GM18526 (cell line): ENCODE measurements at regions not wholly inside any gene's neighbourhood (a gene's known extent, or its start where the extent isn't known, plus 50 kb on each side); places are given as distances from the start of the nearest gene placed in this dataset.

Experiments
- POLR2A ChIP-seq: IDR thresholded peaks from 3 replicates; pipeline ENCODE4 v1.6.1; 2011; ENCODE audit not compliant: insufficient read length; ENCODE audit errors: extremely low read depth

- no peak for TF ChIP-seq POLR2A
Observed at GRCh38 chr15:70262591-70263274, 165.0 kb upstream of the TLE3 start.

GRCh38 chr15:70262171-70262570, 164.5 kb upstream of the TLE3 start:
- no peak for TF ChIP-seq POLR2A

- no peak for TF ChIP-seq POLR2A
Observed at GRCh38 chr15:70261083-70261482, 163.4 kb upstream of the TLE3 start.

- TF ChIP-seq POLR2A = no peak
Observed at GRCh38 chr15:70260580-70260979, 162.9 kb upstream of the TLE3 start.

GRCh38 chr15:70259640-70260508, 162.2 kb upstream of the TLE3 start:
- no peak for TF ChIP-seq POLR2A

GRCh38 chr15:70259028-70259424, 161.3 kb upstream of the TLE3 start:
- no peak for TF ChIP-seq POLR2A

- no peak for TF ChIP-seq POLR2A
Observed at GRCh38 chr15:70258369-70259027, 160.8 kb upstream of the TLE3 start.

GRCh38 chr15:70257573-70258248, 160.0 kb upstream of the TLE3 start:
- no peak for TF ChIP-seq POLR2A

GRCh38 chr15:70257047-70257446, 159.3 kb upstream of the TLE3 start:
- no peak for TF ChIP-seq POLR2A

- TF ChIP-seq POLR2A = no peak
Observed at GRCh38 chr15:70254311-70254869, 156.7 kb upstream of the TLE3 start.

- TF ChIP-seq POLR2A = no peak
Observed at GRCh38 chr15:70253461-70254156, 155.9 kb upstream of the TLE3 start.

- TF ChIP-seq POLR2A = no peak
Observed at GRCh38 chr15:70252951-70253320, 155.2 kb upstream of the TLE3 start.

- TF ChIP-seq POLR2A = no peak
Observed at GRCh38 chr15:70252056-70252950, 154.6 kb upstream of the TLE3 start.
